Amniotic epithelial cell (primary cell): ENCODE measurements at regions not wholly inside any gene's neighbourhood (a gene's known extent, or its start where the extent isn't known, plus 50 kb on each side); places are given as distances from the start of the nearest gene placed in this dataset.

Experiments used
- DNase-seq: peaks from one replicate; pipeline ENCODE4 v3.0.0-alpha.2; 2010; ENCODE audit warnings: low read depth

DNA sequence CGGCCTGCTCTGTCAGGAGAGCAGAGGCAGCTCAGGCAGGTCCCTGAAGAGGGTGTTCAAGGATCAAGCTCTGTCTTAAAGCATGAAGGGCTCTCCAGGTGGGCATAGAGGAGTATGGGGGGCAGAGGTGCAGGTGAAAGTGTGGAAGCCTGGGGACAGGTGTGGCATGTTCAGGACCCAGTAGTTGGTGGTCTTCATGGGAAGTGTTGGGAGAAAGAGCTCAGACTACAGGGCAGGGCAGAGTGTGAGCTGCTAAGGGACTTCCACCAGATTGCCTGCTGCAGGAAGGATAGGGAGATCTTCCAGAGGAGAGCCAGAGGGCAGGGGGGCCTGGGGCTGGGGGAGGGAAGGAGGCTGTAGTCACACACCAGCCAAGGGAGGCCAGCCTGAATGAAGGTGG lies 156.5 kb upstream of the GDF10 start:
- no peak for DNase-seq

GRCh38 chr10:47144525-47144924 lies 155.5 kb upstream of the GDF10 start:
- no peak for DNase-seq

- peak; percentile 16 for DNase-seq
Measured at GRCh38 chr10:47145290-47145934, 154.6 kb upstream of the GDF10 start.

GRCh38 chr10:47146572-47146971 lies 153.4 kb upstream of the GDF10 start:
- no peak for DNase-seq

DNA sequence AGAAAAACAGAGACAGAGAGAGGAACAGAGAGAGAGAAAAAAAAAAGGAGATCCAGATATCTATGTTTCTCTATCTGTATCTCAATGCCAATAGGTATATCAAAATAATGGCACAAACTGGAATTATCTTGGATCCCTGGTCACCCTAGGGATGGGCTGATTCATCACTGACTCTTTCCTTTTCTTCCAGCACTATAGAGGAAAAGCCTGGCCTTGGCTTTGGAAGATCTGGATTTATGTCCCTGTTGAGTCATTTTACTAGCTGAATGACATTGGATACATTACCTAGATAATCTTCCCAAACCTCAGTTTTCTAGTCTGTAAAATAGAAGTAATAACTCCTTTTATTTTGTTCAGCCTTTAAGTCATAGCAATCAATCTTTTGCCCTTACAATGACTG lies 152.8 kb upstream of the GDF10 start:
- DNase-seq: no peak

DNA sequence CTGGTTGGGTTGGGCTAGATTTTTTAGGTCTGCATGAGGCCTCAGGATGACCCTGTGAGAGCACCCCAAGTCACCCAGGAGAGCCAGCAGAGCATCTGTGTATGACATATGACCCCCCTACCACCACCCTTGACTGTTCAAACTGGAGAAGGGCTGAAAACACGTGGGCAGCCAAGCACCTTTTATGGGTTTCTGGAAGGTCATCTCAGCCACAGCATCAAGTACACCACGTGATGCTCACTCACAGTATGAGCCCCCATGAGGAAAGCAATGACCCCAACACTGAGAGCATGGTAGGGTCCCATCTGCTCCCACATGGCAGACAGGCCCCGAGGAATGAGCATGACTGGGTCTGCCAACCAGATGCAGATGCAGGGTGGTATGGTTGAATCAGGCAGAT lies 149.4 kb upstream of the GDF10 start:
- no peak for DNase-seq

GRCh38 chr10:47151920-47152319 lies 148.1 kb upstream of the GDF10 start:
- DNase-seq: no peak

- DNase-seq: peak; percentile 40
Measured at GRCh38 chr10:47152861-47153349, 147.1 kb upstream of the GDF10 start.

DNA sequence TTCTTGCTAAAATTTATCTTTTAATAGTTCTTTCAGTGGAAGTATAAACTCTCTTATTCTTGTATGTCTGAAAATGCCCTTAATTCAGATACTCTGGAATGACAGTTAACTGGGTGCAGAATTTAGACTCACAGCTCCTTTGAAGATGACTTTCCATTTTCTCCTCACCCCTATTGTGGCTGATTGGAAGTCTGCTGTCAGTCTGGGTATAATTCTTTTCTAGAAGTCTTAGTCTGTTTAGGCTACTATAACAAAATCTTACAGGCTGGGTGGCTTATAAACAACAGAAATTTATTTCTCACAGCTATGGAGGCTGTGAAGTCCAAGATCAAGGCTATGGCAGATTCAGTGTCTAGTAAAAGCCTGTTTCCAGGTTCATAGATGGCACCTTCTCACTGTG lies 145.2 kb upstream of the GDF10 start:
- peak; percentile 17 for DNase-seq

- DNase-seq: no peak
Measured at GRCh38 chr10:47156873-47157272, 143.1 kb upstream of the GDF10 start.

GRCh38 chr10:47158116-47159071 lies 141.6 kb upstream of the GDF10 start:
- no peak for DNase-seq

DNA sequence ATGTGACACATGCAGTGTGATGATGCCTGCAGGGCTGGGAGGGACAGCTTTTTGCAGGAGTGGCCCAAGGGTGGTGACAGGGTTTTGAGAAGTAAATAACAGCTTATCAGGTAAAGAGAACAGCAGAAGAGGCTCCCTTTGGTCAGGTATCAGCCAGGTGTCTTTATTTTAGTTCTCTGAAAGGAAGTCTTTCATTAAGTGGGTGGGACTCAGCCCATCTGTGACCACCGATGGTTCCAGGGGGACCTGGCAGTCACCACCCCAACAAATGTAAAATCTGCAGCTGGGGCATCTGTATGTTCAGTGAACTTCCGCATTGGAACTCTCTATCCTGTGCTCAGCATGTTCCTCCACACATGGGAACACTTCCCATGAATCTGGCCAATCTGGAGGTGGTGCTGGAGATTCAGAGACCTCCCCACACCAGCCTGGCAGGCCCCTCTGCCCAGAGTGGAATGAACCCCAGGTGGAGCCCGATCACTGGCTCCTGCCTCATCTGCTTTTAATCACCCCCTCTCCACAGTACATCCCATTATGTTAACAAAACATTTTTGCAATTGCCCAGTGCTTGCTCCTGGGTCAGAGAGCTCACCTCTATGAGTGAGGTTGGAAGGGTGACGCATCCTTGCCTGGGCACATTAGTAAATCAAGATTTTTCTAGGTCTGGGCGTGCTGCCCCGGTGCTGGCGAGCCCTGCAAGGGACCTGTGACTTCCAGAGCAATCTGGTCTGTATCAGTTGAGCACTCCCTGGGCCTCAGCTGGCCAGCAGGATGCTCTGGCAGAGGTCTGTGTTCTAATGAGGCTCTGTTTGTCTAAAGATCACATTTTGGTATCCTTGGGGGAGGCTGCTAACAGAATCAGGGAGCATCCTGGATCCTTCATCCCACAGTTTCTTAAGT lies 140.4 kb upstream of the GDF10 start:
- no peak for DNase-seq

GRCh38 chr10:47160261-47160908 lies 139.6 kb upstream of the GDF10 start:
- DNase-seq: no peak

DNA sequence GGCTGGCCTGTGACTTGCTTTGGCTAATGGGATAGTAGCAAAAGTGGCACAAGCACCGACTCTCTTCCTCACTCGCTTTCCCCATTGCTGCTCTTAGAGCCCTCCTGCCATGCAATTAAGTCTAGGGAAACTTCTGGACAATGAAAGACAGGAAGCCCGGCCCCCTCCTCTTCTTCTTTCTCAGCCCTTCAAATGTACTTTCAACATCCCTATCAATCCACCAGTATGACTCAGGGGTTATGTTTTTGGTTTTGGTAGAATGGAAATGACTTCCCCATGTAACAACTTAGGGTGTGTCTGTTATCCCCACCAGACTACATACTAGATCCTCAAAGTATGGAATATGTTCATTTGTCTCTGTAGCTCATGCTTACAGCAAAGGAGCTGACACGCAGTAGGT lies 139.0 kb upstream of the GDF10 start:
- no peak for DNase-seq

- no peak for DNase-seq
Measured at GRCh38 chr10:47161465-47161864, 138.5 kb upstream of the GDF10 start.

DNA sequence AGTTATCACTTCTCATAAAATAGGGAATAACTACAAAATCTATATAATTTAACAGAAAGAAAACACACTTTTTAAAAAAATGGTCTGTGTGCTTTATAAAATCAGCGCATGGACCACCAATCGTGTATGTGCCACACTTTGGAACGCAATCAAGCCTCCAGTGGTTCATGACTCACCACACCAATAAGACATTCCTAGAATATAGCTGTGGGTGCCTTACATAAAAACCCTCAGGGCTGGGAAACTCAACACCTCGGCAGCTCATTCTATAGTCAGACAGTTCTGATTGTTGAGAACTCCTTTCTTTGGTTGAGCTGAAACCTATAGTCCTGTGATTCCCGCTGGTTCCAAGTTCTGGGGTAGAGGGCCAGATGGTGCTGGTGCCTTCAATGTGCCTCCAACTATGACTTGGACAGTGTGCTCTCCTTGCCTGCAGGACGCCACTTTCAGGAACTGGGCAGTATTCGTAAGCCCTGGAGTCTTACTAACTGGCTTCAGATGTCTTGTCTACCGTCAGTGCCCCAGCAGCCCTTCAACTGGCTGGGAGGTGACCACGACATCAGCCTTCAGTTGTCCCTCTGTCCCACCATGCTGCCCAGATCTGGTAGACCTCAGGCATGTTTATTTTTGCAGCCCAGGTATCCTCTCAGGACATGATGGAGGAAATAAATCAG lies 135.7 kb upstream of the GDF10 start:
- DNase-seq: peak; percentile 84

- DNase-seq: no peak
Measured at GRCh38 chr10:47164800-47165128, 135.2 kb upstream of the GDF10 start.

- DNase-seq: peak; percentile 11
Measured at GRCh38 chr10:47165168-47165710, 134.8 kb upstream of the GDF10 start.

DNA sequence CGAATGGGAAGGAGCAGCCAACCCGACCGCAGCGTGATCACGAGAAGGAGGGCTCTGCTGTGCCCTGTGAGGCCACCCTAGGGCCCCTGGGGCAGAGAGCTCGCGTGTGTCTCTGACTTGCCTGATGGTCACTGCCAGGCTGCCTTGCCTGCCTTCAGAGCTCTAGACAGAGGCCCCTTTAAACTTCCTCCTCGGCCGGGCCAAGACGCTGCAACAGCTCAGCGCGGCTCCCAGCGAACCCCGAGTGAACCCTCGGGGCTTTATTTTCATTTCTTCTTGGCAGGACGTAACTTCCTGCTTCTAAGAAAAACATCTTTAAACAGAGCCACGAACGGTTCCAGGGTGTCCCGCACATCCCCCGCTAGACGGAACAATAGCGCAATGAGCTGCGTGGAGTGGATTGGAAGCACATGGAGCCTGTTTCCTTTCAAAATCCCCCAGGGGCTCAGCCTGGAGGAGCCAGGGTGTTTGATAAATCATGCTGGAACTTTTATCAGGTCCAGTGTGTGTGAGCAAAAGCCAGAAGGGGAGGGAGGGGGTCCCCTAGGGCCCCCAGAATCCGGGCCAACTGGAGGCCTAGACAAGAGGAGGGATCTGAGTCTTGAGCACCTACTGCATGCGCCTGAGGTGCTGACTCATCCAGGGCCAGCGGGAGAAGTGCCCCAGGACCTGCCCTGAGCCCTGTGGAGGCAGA lies 134.1 kb upstream of the GDF10 start:
- peak; percentile 40 for DNase-seq

DNA sequence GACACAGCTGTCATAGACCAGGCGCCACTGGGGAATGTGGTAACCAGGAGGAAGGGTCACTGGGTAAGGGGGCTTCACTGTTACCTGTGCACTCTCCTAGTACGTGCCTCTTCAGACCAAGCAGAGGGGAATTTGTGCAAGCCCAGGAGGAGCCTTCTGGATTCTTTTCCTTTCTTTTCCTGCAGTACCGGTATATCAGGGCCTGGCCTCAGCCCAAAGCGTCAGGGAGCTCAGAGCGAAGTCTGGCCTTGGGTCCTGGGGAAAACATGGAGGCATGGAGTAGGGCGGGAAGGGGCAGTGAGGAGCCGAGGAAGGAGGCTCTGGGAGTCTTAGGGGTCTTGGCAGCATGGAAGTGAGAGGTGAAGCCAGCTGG lies 133.6 kb upstream of the GDF10 start:
- no peak for DNase-seq
